ENCODE measurements at regions not wholly inside any gene's neighbourhood (a gene's known extent, or its start where the extent isn't known, plus 50 kb on each side); places are given as distances from the start of the nearest gene placed in this dataset.

GRCh38 chr5:111004291-111004690 lies 67.2 kb upstream of the TSLP start:
- DNase-seq (ENCODE audit: low spot score): no peak

DNA sequence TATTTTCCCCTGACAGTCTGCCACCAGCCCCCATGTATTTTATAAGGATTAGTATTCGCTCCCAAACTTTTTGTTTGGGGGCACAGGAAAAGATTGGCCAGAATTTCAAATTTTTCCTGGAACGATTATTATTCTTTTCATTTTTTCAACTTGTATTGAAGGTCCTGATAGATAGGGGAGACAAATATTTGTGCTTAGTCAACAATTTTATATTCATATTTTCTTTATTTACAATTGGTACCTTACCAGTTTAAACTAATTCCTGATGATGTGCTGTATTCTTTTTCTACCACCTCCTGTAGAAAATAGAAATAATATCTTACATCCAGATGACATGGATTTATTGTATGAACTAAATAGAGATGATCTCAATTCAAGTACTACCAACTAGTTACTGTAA lies 60.7 kb upstream of the TSLP start:
- DNase-seq (ENCODE audit: low spot score): no peak

- DNase-seq (ENCODE audit: low spot score): no peak
Measured at GRCh38 chr5:111013011-111013410, 58.5 kb upstream of the TSLP start.

- no peak for DNase-seq (ENCODE audit: low spot score)
Measured at GRCh38 chr5:111016801-111017200, 54.7 kb upstream of the TSLP start.

GRCh38 chr5:111017731-111018130 lies 53.8 kb upstream of the TSLP start:
- DNase-seq (ENCODE audit: low spot score): no peak

All from SW480 (cell line).